ENCODE measurements at regions not wholly inside any gene's neighbourhood (a gene's known extent, or its start where the extent isn't known, plus 50 kb on each side); places are given as distances from the start of the nearest gene placed in this dataset.
A peak's percentile ranks its signal among the peaks of the same experiment; 100 is the strongest.
"Not testable (repeated sequence)": the region's sequence is repeated elsewhere in the genome, so short reads cannot be mapped to it uniquely, and the experiment has no call there.

GRCh38 chr9:104304925-104305324 is 199.1 kb upstream of the OR13F1 start:
- Histone ChIP-seq H3K4me3 (ENCODE audit: low read length) (no peak overlapping the region), H3K27ac (ENCODE audit: low read length) (no peak overlapping the region), H3K4me1 (ENCODE audit: control insufficient read depth, insufficient read depth, low read length) (no peaks in the 10 kb centered on the region), H3K9me3 (ENCODE audit: control insufficient read depth, low read length) (no peaks in the 10 kb centered on the region), H3K27me3 (ENCODE audit: control insufficient read depth, insufficient read depth) (no peaks in the 10 kb centered on the region)
- WGBS: 77% methylated on average over 5 of the region's 5 CpGs
- intact Hi-C loops (cut with DNase I): no loop called here
- DNase-seq: no peak
- ATAC-seq: no peak

DNA sequence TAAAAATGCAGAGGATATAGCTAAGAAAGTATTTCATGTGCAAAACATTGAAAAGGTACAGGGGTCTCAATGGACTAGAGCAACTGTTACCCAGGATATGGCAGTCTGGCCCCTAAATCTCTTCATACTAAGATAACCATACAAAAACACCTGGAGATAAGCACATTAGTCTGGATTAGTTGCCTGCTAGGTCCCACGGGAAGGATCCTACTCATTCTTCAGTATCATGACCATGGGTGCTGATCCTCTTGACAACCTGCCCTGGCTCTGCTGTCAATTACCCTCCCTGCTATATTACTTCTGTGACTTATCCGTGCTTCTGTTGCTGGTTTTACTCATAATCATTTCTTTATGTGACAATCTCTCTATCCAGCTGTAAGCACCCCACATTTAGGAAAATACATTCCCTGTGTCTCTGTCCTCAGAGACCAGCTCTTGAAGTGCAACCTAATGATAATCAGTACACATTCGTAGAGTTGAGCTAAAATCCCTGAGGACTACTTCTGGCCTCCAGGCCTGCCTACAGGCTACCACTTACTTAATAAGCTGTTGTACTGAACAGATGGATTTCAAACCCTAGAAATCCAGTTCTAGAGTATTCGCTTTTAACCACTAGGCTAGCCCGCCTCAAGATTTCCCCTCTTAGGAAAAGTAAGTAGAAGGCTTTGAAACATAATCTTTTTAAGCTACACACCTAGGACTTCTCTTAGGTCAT is 190.5 kb upstream of the OR13F1 start:
- no peak for DNase-seq
- 61% methylated on average over 5 of the region's 5 CpGs for WGBS
- no peak overlapping the region for H3K4me3 ChIP-seq (ENCODE audit: low read length)
- no peaks in the 10 kb centered on the region for H3K9me3 ChIP-seq (ENCODE audit: control insufficient read depth, low read length)
- no peaks in the 10 kb centered on the region for H3K27me3 ChIP-seq (ENCODE audit: control insufficient read depth, insufficient read depth)
- no peak overlapping the region for H3K27ac ChIP-seq (ENCODE audit: low read length)
- intact Hi-C loops (cut with DNase I): no loop called here
- no peaks in the 10 kb centered on the region for H3K4me1 ChIP-seq (ENCODE audit: control insufficient read depth, insufficient read depth, low read length)
- peak in 1 of 2 donors; percentile 24 for ATAC-seq

DNA sequence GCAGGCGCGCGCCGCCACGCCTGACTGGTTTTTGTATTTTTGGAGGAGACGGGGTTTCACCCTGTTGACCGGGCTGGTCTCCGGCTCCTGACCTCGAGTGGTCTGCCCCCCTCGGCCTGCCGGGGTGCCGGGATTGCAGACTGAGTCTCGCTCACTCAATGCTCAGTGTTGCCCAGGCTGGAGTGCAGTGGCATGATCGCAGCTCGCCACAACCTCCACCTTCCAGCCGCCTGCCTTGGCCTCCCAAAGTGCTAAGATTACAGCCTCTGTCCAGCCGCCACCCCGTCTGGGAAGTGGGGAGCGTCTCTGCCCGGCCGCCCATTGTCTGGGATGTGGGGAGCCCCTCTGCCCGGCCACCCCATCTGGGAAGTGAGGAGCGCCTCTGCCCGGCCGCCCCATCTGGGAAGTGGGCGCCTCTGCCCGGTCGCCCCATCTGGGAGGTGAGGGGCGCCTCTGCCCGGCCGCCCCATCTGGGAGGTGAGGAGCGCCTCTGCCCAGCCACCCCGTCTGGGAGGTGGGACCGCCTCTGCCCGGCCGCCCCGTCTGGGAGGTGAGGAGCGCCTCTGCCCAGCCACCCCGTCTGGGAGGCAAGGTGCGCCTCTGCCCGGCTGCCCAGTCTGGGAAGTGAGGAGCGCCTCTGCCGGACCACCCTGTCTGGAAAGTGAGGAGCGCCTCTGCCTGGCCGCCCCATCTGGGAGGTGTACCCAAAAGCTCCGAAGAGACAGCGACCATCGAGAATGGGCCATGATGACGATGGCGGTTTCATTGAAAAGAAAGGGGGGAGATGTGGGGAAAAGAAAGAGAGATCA is 187.7 kb upstream of the OR13F1 start:
- intact Hi-C loops (cut with DNase I); ATAC-seq; H3K9me3 ChIP-seq (ENCODE audit: control insufficient read depth, low read length); H3K4me3 ChIP-seq (ENCODE audit: low read length); H3K27me3 ChIP-seq (ENCODE audit: control insufficient read depth, insufficient read depth); H3K27ac ChIP-seq (ENCODE audit: low read length); H3K4me1 ChIP-seq (ENCODE audit: control insufficient read depth, insufficient read depth, low read length): not testable (repeated sequence)
- WGBS: 94% methylated on average over 48 of the region's 50 CpGs
- peak in 1 of 3 donors; percentile 40 for DNase-seq

- intact Hi-C loops (cut with DNase I): no loop called here
- ATAC-seq (no peak), DNase-seq (no peak)
- Histone ChIP-seq H3K9me3 (ENCODE audit: control insufficient read depth, low read length) (no peaks in the 10 kb centered on the region), H3K4me3 (ENCODE audit: low read length) (no peak overlapping the region), H3K27ac (ENCODE audit: low read length) (no peak overlapping the region), H3K27me3 (ENCODE audit: control insufficient read depth, insufficient read depth) (no peaks in the 10 kb centered on the region), H3K4me1 (ENCODE audit: control insufficient read depth, insufficient read depth, low read length) (no peaks in the 10 kb centered on the region)
- 81% methylated on average over 2 of the region's 2 CpGs for WGBS
These were observed 184.9 kb upstream of the OR13F1 start for GRCh38 chr9:104319198-104319597.

DNA sequence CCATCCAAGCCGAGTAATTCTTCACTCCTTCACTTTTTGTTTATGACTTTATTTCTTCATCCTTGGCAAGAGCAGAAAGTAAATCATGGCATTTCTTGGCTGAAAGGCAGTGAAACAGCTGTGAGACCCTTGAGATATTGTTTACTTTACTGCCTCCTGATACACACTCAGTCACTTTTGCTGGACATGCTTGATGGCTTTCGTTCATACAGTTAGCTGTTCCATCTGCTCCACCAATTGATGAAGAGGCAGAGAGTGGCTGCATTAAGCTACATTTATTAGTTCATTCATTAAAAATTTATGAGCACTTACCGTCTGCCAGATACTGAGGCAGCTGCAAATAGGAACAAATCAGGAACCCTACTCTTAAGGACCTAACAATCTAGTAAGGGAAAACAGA is 184.4 kb upstream of the OR13F1 start:
- H3K27ac ChIP-seq (ENCODE audit: low read length): no peak overlapping the region
- no peaks in the 10 kb centered on the region for H3K9me3 ChIP-seq (ENCODE audit: control insufficient read depth, low read length)
- no peaks in the 10 kb centered on the region for H3K27me3 ChIP-seq (ENCODE audit: control insufficient read depth, insufficient read depth)
- H3K4me3 ChIP-seq (ENCODE audit: low read length): no peak overlapping the region
- WGBS: 74% methylated on average over 3 of the region's 3 CpGs
- ATAC-seq: no peak
- DNase-seq: no peak
- intact Hi-C loops (cut with DNase I): no loop called here
- no peaks in the 10 kb centered on the region for H3K4me1 ChIP-seq (ENCODE audit: control insufficient read depth, insufficient read depth, low read length)

GRCh38 chr9:104322596-104322995 is 181.5 kb upstream of the OR13F1 start:
- ATAC-seq: no peak
- Histone ChIP-seq H3K27me3 (ENCODE audit: control insufficient read depth, insufficient read depth) (no peaks in the 10 kb centered on the region), H3K4me1 (ENCODE audit: control insufficient read depth, insufficient read depth, low read length) (no peaks in the 10 kb centered on the region), H3K27ac (ENCODE audit: low read length) (no peak overlapping the region), H3K4me3 (ENCODE audit: low read length) (no peak overlapping the region), H3K9me3 (ENCODE audit: control insufficient read depth, low read length) (no peaks in the 10 kb centered on the region)
- no peak for DNase-seq
- WGBS: 93% methylated on average over 3 of the region's 3 CpGs
- intact Hi-C loops (cut with DNase I): no loop called here

- intact Hi-C loops (cut with DNase I): not testable (repeated sequence)
These were observed 179.9 kb upstream of the OR13F1 start for GRCh38 chr9:104323967-104324694.

DNA sequence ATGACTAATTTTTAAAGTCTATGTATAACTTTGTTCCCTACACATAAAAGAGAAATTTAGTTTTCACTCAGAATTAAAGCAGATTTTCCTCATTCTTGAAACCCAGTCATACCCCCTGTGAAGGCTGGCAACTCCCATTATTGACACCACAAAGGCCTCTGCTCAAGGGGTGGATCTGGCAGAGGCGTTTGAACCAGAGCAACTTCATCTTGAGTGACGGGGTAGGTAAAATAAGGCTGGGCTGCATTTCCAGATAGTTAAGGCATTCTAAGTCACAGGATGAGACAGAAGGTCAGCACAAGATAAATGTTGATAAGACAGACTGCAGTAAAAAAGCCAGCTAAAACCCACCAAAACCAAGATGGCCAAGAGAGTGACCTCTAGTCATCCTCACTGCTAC is 177.2 kb upstream of the OR13F1 start:
- Histone ChIP-seq H3K4me3 (ENCODE audit: low read length) (no peak overlapping the region), H3K27me3 (ENCODE audit: control insufficient read depth, insufficient read depth) (no peaks in the 10 kb centered on the region), H3K27ac (ENCODE audit: low read length) (no peak overlapping the region), H3K4me1 (ENCODE audit: control insufficient read depth, insufficient read depth, low read length) (no peaks in the 10 kb centered on the region), H3K9me3 (ENCODE audit: control insufficient read depth, low read length) (no peaks in the 10 kb centered on the region)
- WGBS: 73% methylated on average over 2 of the region's 2 CpGs
- intact Hi-C loops (cut with DNase I): no loop called here
- DNase-seq (no peak), ATAC-seq (no peak)

More at GRCh38 chr9:104323967-104324694, 179.9 kb upstream of the OR13F1 start:
- not testable (repeated sequence) for H3K4me3 ChIP-seq (ENCODE audit: low read length); H3K27me3 ChIP-seq (ENCODE audit: control insufficient read depth, insufficient read depth); H3K4me1 ChIP-seq (ENCODE audit: control insufficient read depth, insufficient read depth, low read length); ATAC-seq; H3K27ac ChIP-seq (ENCODE audit: low read length); DNase-seq; H3K9me3 ChIP-seq (ENCODE audit: control insufficient read depth, low read length)
- 92% methylated on average over 2 of the region's 2 CpGs for WGBS

DNA sequence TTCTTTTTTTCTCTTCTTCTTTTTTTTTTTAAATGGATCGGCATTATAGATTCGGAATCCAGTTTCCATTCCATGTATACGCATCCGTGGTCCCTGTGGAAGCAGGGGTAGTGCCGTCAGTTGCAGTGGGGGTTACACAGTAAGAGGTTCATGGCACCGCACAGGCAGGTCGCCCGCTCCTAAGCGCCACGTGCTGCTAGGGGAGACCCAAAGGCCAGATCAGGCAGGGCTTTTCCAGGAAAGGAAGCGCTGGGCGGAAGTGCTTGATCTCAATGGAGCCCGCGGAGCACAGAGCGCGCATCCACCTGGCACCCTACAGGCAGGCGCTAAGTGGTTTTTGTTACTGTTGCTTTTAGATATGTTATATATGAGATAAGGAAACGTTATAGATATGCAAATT is 174.8 kb upstream of the OR13F1 start:
- H3K27ac ChIP-seq (ENCODE audit: low read length): no peak overlapping the region
- DNase-seq: no peak
- no peaks in the 10 kb centered on the region for H3K4me1 ChIP-seq (ENCODE audit: control insufficient read depth, insufficient read depth, low read length)
- no peak for ATAC-seq
- H3K4me3 ChIP-seq (ENCODE audit: low read length): no peak overlapping the region
- 90% methylated on average over 18 of the region's 18 CpGs for WGBS
- intact Hi-C loops (cut with DNase I): no loop called here
- H3K27me3 ChIP-seq (ENCODE audit: control insufficient read depth, insufficient read depth): no peaks in the 10 kb centered on the region
- H3K9me3 ChIP-seq (ENCODE audit: control insufficient read depth, low read length): no peaks in the 10 kb centered on the region

DNA sequence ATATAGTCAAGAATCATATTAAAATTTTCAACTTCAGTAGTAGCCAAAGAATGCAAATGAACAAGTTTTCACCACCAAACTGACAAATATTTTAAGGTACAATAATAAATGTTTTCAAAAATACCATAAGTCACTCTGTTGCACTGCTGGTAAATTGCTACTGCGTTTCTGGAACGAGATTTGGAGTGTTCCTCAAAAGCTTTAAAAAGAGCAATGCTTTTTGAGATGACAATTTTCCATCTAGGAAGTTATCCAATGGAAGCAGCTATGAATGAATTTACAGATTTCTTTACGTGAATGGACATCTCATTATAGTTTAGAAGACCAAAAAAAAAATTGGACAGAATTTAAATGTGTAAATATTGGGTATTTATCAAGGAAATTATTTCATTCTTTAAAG is 173.2 kb upstream of the OR13F1 start:
- Histone ChIP-seq H3K4me1 (ENCODE audit: control insufficient read depth, insufficient read depth, low read length) (no peaks in the 10 kb centered on the region), H3K27me3 (ENCODE audit: control insufficient read depth, insufficient read depth) (no peaks in the 10 kb centered on the region), H3K27ac (ENCODE audit: low read length) (no peak overlapping the region), H3K4me3 (ENCODE audit: low read length) (no peak overlapping the region), H3K9me3 (ENCODE audit: control insufficient read depth, low read length) (no peaks in the 10 kb centered on the region)
- no peak for DNase-seq
- ATAC-seq: no peak
- intact Hi-C loops (cut with DNase I): loop anchor here in 1 of 4 donors (5.0 kb wide), 1 partner anchor 39 kb away; no protein-coding TSS in a partner anchor
- 74% methylated on average over 3 of the region's 3 CpGs for WGBS

DNA sequence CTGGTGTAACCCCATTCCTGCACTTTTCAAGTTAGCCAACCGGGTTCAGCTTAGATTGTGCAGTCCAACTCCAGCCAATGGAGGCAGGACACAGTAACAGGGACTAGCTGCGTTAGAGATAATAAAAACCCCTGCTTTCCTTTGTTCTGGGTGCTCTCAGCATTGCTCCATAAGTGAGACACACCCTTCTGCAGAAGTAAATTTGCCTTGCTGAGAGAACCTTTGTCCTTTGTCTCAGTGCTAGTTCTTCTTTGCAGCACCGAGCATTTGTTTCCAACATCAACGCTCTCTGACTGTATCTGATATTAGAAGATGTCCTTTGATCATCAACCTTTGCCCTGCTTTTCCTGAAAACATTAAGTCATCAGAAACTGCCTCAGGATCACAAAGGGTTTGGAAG is 169.5 kb upstream of the OR13F1 start:
- intact Hi-C loops (cut with DNase I): loop anchor here in 1 of 4 donors (5.0 kb wide), 1 partner anchor 42 kb away; no protein-coding TSS in a partner anchor
- Histone ChIP-seq H3K4me3 (ENCODE audit: low read length) (no peak overlapping the region), H3K27me3 (ENCODE audit: control insufficient read depth, insufficient read depth) (no peaks in the 10 kb centered on the region), H3K4me1 (ENCODE audit: control insufficient read depth, insufficient read depth, low read length) (no peaks in the 10 kb centered on the region), H3K27ac (ENCODE audit: low read length) (no peak overlapping the region), H3K9me3 (ENCODE audit: control insufficient read depth, low read length) (no peaks in the 10 kb centered on the region)
- no peak for ATAC-seq
- WGBS: 85% methylated on average over 4 of the region's 4 CpGs
- no peak for DNase-seq

Measured in right cardiac atrium (tissue), 5 donors.